GDM1 (cell line): ENCODE measurements at regions not wholly inside any gene's neighbourhood (a gene's known extent, or its start where the extent isn't known, plus 50 kb on each side); places are given as distances from the start of the nearest gene placed in this dataset.

Experiments
- DNase-seq: peaks from one replicate; lab custom pipeline; 2025; lab: John Stamatoyannopoulos, UW

GRCh38 chr20:22431419-22431818 is 153.0 kb downstream of the FOXA2 start:
- DNase-seq = no peak

GRCh38 chr20:22430746-22431168 is 153.6 kb downstream of the FOXA2 start:
- no peak for DNase-seq

- no peak for DNase-seq
Measured at GRCh38 chr20:22430154-22430745, 154.1 kb downstream of the FOXA2 start.

GRCh38 chr20:22429175-22430153 is 154.9 kb downstream of the FOXA2 start:
- no peak for DNase-seq

GRCh38 chr20:22428051-22428450 is 156.3 kb downstream of the FOXA2 start:
- no peak for DNase-seq

- DNase-seq = no peak
Measured at GRCh38 chr20:22426772-22427171, 157.6 kb downstream of the FOXA2 start.

- no peak for DNase-seq
Measured at GRCh38 chr20:22425344-22426295, 158.8 kb downstream of the FOXA2 start.

GRCh38 chr20:22423190-22423832 is 161.1 kb downstream of the FOXA2 start:
- DNase-seq = no peak

GRCh38 chr20:22420116-22420598 is 164.2 kb downstream of the FOXA2 start:
- no peak for DNase-seq

- DNase-seq = no peak
Measured at GRCh38 chr20:22418738-22419137, 165.6 kb downstream of the FOXA2 start.

GRCh38 chr20:22414305-22414742 is 170.0 kb downstream of the FOXA2 start:
- no peak for DNase-seq

- no peak for DNase-seq
Measured at GRCh38 chr20:22412977-22413868, 171.1 kb downstream of the FOXA2 start.

GRCh38 chr20:22411627-22412450 is 172.5 kb downstream of the FOXA2 start:
- DNase-seq = no peak

GRCh38 chr20:22411286-22411626 is 173.1 kb downstream of the FOXA2 start:
- no peak for DNase-seq

- no peak for DNase-seq
Measured at GRCh38 chr20:22410556-22411130, 173.7 kb downstream of the FOXA2 start.

GRCh38 chr20:22408521-22409402 is 175.6 kb downstream of the FOXA2 start:
- no peak for DNase-seq

- DNase-seq = no peak
Measured at GRCh38 chr20:22407237-22408193, 176.9 kb downstream of the FOXA2 start.
